ENCODE measurements at regions not wholly inside any gene's neighbourhood (a gene's known extent, or its start where the extent isn't known, plus 50 kb on each side); places are given as distances from the start of the nearest gene placed in this dataset.

GRCh38 chr20:24112360-24112759 is 123.8 kb upstream of the GGTLC1 start:
- no peak for TF ChIP-seq CTCF (IDR thresholded peaks at IDR 0.05)
- no peak for TF ChIP-seq EZH2 (IDR thresholded peaks at IDR 0.05; ENCODE audit: borderline replicate concordance, insufficient read depth, low read depth, low read length, poor library complexity, severe bottlenecking)
